ENCODE measurements at regions not wholly inside any gene's neighbourhood (a gene's known extent, or its start where the extent isn't known, plus 50 kb on each side); places are given as distances from the start of the nearest gene placed in this dataset.

- TF ChIP-seq POLR2A (IDR thresholded peaks at IDR 0.05) (no peak), CTCF (IDR thresholded peaks at IDR 0.05) (no peak), POLR2AphosphoS5 (IDR thresholded peaks at IDR 0.05) (no peak), EP300 (IDR thresholded peaks at IDR 0.05) (no peak)
These were observed 204.2 kb downstream of the FGF9 start for GRCh38 chr13:21875116-21875515.

All from gastroesophageal sphincter (tissue), 3 donors.